ENCODE measurements at regions not wholly inside any gene's neighbourhood (a gene's known extent, or its start where the extent isn't known, plus 50 kb on each side); places are given as distances from the start of the nearest gene placed in this dataset.

DNA sequence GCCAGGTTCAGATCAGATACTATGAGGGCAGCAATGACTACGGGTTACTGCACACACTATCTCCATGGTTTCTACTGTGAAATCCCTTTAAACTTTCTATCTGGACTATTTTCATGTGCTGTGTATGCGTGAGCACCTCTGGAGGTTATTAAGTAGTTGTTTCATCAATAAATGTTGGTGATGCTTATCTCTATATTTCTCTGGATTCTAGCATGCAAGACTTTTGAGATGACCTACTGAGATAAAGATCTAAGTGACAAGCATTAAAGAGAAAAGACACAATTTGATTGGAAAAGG is 194.0 kb downstream of the NRIP1 start:
- DNase-seq (ENCODE audit: low read depth) = no peak

GRCh38 chr21:14869984-14870852 is 194.6 kb downstream of the NRIP1 start:
- DNase-seq (ENCODE audit: low read depth) = no peak

- no peak for DNase-seq (ENCODE audit: low read depth)
These were observed 197.7 kb downstream of the NRIP1 start for GRCh38 chr21:14866859-14867765.

- peak; percentile 82 for DNase-seq (ENCODE audit: low read depth)
These were observed 200.4 kb downstream of the NRIP1 start for GRCh38 chr21:14864211-14865021.

DNA sequence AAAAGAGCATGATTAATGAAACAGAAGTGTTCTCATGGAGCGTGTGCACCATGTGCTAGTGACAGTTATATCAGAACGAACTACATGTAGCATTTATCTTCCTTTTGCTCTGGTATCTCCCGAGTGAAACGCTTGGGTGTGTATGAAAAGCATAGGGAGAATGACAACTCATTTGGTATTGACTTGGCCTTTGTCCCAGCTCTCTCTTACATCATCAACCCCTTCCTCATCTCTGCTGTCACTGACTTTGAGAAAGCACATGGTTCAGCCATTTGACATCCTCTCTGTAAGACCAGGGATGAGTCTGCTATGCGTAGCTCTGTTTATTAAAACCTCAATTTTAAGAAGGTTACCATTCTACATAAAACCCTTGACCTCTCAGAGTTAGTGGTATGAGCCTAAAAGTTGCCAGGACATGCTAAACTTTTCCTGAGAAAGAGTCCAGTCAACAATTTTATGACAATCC is 201.0 kb downstream of the NRIP1 start:
- DNase-seq (ENCODE audit: low read depth) = no peak

DNA sequence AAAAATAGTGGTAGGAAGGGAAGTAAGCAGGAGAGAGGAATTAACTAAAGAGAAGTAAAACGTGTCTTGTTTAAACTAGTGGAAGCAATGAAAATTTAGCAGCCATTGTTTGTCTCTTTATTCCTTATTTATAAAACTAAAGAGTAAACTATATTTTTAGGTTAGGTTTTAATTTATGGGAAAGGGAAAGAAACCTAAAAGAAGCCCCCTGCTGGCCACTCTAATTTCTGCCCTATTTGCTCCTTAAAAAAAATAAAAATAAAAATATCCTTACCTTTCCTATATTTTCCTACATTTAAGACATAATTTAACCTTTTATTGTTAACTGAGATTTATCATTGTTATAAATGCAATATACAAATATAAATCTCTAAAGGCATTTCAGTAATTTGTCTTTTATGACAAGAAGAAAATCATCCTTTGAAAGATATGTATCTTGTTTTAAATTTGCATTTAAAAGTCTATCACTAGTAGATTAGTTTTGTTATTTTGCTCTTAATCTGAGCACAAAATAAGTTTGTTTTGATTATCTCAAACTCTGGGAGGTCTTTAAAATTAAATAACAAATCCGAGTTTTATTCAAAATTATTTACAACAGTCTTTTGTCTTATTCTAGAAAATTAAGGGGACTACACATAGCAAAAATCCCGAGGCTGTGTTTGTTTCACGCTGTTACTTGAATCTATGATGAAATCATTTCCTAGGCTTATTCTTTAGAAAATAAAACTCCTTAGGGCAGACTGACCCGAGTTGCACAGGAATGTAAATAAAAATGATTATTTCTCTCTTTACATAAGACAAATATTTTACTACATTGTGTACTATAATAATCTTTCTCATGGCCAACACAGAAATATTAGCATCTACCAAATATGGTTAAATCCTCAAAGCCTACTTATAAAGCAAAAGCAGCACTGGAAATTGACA is 201.7 kb downstream of the NRIP1 start:
- DNase-seq (ENCODE audit: low read depth) = peak; percentile 35

DNA sequence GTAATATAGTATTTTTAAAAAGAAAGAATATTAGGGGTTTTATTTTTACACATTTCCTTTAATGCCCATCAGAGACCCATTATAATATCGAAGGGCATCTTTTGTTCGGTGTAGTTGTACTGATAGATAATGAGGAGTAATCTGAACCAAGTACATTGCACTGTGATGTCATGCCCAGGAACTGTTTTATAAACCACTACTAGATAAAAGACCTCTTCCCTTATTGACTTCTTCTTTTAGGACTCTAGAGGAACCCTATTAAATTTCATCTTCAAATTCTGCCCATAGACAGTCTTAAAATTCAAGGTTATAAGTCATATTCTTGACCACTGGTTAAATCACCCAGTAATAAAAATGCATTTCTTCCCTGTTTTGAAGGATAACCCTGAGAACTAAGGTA is 206.5 kb downstream of the NRIP1 start:
- DNase-seq (ENCODE audit: low read depth) = no peak

- no peak for DNase-seq (ENCODE audit: low read depth)
These were observed 207.3 kb downstream of the NRIP1 start for GRCh38 chr21:14857529-14857928.

DNA sequence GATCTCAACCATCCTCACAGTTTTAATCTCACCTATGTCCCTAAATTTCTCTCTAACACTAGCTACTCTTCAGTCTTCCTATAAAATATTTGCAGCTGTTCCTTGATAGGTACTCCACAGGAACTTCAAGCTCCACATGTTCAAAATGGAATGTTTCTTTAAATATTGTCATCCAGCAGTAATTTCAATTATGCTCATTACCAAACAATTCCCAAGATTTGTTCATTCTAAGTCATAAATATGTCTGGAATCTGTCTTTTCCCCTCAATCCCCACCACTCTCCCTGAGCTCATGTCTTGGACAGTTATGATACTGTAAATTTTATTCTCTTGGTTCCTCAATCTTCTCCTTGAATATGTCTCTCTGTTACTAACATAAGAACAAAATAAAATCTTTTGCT is 214.4 kb downstream of the NRIP1 start:
- DNase-seq (ENCODE audit: low read depth) = no peak

DNA sequence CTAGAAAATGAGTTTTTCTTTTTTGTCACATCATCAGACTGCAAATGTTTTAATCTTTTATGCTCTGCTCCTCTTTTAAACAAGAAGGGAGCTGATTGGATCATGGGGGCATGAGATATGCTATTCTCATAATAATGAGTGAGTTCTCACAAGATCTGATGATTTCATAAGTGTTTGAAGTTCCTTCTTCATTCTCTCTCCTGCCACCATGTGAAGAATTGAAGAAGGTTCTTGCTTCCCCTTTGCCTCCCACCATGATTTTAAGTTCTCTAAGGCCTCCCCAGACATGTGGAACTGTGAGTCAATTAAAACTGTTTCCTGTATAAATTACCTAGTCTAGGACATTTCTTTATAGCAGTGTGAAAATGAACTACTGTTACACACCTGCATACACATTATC is 218.2 kb downstream of the NRIP1 start:
- DNase-seq (ENCODE audit: low read depth) = no peak

DNA sequence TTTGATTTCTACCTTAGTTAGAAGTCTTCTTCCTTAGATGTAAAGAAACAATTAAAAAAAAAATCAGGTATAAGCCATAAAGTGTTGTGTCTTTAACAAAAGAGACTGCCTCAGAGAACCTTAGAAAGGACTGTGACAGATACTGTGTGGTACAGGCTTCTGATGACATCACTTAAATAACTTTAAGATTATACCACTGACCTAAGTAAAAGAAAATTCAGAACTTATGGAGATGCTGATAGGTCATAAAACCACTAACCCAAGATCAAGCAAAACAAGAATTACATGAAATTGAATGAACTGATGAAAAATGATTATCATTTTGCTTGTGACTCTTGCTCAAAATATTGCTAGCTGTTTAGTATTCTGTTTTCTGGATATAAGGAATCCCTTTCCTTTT is 220.8 kb downstream of the NRIP1 start:
- DNase-seq (ENCODE audit: low read depth) = no peak

DNA sequence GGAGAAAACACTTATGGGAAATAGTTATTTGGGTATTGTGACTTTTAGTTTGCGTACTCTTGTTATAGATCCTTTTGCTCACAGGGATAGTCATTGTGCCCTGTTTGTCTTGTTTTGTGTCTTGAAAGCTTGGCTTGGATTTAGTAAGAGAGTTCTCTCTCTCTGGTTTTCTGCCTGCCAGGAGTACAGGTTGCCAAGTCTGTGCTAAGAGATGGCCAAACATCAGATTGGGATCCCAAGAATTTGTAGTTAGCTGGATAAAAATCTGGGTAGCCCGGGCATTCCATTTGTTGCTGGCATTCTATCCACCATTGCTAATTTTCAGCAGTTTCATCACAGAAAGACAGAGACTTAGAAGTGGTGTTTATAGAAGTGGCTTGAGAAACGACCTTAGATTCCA is 222.2 kb downstream of the NRIP1 start:
- no peak for DNase-seq (ENCODE audit: low read depth)

GRCh38 chr21:14841511-14842472 is 223.0 kb downstream of the NRIP1 start:
- DNase-seq (ENCODE audit: low read depth) = no peak

- DNase-seq (ENCODE audit: low read depth) = no peak
These were observed 226.4 kb downstream of the NRIP1 start for GRCh38 chr21:14838400-14838799.

DNA sequence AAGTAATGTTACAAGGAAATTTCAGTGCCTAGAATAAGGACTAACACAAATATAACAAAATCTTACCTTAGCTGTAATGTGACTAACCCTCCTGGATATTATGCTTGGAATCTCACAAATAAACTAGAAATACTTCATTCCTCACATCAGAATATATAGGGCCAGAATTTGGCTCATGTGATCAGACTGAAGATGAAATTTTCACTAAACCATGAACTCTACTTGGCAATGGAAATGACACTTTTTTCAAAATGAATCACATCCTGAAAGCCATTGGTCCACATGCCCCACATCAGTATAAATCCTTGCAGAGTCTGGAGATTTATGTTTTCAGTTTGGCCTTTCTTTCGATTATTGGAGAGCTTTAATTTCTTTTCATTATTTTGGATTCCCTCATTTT is 227.8 kb downstream of the NRIP1 start:
- DNase-seq (ENCODE audit: low read depth) = no peak

- no peak for DNase-seq (ENCODE audit: low read depth)
These were observed 231.0 kb downstream of the NRIP1 start for GRCh38 chr21:14833666-14834351.

DNA sequence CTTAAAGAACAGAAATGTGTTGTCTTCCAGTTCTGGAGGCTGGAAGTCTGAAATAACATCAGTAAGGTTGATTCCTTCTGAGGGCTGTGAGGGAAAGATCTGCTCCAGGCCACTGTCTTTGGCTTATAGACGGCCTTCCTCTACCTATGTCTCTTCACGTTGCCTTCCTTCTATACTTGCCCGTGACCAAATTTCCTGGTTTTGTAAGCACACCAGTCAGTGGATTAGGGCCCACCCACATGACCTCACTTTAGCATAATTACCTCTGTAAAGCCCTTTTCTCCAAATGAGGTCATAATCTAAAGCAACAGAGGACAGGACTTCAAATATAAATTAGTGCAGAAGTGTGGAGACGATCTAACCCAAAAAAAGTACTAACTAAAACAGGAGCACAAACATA is 231.6 kb downstream of the NRIP1 start:
- no peak for DNase-seq (ENCODE audit: low read depth)

GRCh38 chr21:14830307-14830706 is 234.5 kb downstream of the NRIP1 start:
- DNase-seq (ENCODE audit: low read depth) = no peak

DNA sequence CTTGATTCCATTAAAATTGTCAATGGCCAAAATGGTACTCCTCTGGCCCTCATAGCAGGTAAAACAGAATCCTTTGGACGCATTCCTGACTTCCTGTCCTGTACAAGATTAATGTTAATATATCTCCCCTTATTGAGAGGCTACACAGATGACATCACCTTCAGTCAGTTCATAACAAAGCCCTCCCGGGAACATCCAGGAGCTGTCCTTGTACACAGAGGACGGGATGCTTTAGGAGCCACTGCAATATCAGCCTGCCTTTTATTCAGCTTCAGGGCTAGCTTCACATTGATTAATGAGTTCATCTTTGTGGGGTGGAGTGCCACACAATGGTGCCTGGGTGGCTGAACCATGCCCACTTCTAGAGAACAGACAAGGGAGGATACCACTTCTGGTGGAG is 235.1 kb downstream of the NRIP1 start:
- DNase-seq (ENCODE audit: low read depth) = no peak
